Left lung (tissue), 4 donors: ENCODE measurements at regions not wholly inside any gene's neighbourhood (a gene's known extent, or its start where the extent isn't known, plus 50 kb on each side); places are given as distances from the start of the nearest gene placed in this dataset.
A peak's percentile ranks its signal among the peaks of the same experiment; 100 is the strongest.

Source experiments
- ATAC-seq: fragments of 200-7000 bp; cut with Tn5 transposase; one replicate; pipeline ENCODE4 v1.9.1; 2020; ENCODE audit warnings: moderate library complexity
- DNase-seq, 4 donors: peaks; one replicate each; pipeline ENCODE4 v3.0.0-alpha.2; 2013 to 2020
- H3K27ac ChIP-seq, 2 donors: fragments of 200-600 bp; sonication (generic) in 1 of 2; one replicate each; pipeline versions ENCODE4 v1.5.0 to v1.8.0; 2020 to 2021
- H3K27me3 ChIP-seq, 2 donors: fragments of 200-600 bp; sonication (generic) in 1 of 2; one replicate each; pipeline versions ENCODE4 v1.5.0 to v1.8.0; 2020 to 2021
- H3K36me3 ChIP-seq, 2 donors: fragments of 200-600 bp; sonication (generic) in 1 of 2; one replicate each; pipeline versions ENCODE4 v1.5.0 to v1.8.0; 2020 to 2021
- H3K4me1 ChIP-seq, 2 donors: fragments of 200-600 bp; one replicate each; pipeline ENCODE4 v1.8.0; 2021
- H3K4me3 ChIP-seq, 2 donors: fragments of 200-600 bp; sonication (generic) in 1 of 2; one replicate each; pipeline versions ENCODE4 v1.5.0 to v1.8.0; 2020 to 2021; ENCODE audit warnings: mild to moderate bottlenecking in 1 of 2
- H3K9me3 ChIP-seq, 2 donors: fragments of 200-600 bp; sonication (generic) in 1 of 2; one replicate each; pipeline versions ENCODE4 v1.5.0 to v1.8.0; 2020 to 2021
- intact Hi-C, 2 donors: fragments of 100-400 bp; cut with DNase I; formaldehyde crosslinking; loops; one replicate each; pipeline versions ENCODE4 v1.11.2 to v1.14.2; 2022
- TF ChIP-seq, protein P1 (sequence below), 2 donors: fragments of 200-600 bp; sonication (generic) in 1 of 2; IDR thresholded peaks; one replicate each; pipeline versions ENCODE4 v1.5.0 to v1.8.0; 2021; ENCODE audit warnings: antibody characterized with exemption in 2 of 2
- donor health status: DM: no; HTN: yes; CAD: no.
- donor health status: DM: no; HTN: no; CAD: no.

DNA sequence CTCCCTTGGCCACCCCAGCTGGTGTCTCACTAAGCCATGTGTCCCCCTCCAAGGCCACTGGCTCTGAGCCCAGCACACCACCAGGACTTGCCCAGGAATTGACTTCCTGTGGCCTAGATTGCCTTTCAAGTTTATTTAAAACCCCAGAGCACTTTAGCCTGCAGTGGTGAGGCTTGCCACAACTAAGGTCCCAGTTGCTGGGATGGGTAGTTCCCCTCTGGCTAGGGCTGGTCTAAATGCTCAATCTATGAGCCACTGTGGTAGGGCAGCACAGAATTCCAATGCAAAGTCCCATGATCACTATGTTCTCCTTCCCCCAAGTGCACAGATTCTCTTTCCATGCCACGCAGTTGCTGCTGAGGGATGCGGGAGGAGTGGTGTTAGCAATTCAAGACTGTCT, 61.1 kb upstream of the HCCS start:
- Histone ChIP-seq H3K4me1 (no peaks in the 10 kb centered on the region), H3K36me3 (no peaks in the 10 kb centered on the region), H3K9me3 (no peaks in the 10 kb centered on the region), H3K27me3 (no peaks in the 10 kb centered on the region), H3K4me3 (no peak overlapping the region), H3K27ac (no peak overlapping the region)
- TF ChIP-seq, protein P1, sequence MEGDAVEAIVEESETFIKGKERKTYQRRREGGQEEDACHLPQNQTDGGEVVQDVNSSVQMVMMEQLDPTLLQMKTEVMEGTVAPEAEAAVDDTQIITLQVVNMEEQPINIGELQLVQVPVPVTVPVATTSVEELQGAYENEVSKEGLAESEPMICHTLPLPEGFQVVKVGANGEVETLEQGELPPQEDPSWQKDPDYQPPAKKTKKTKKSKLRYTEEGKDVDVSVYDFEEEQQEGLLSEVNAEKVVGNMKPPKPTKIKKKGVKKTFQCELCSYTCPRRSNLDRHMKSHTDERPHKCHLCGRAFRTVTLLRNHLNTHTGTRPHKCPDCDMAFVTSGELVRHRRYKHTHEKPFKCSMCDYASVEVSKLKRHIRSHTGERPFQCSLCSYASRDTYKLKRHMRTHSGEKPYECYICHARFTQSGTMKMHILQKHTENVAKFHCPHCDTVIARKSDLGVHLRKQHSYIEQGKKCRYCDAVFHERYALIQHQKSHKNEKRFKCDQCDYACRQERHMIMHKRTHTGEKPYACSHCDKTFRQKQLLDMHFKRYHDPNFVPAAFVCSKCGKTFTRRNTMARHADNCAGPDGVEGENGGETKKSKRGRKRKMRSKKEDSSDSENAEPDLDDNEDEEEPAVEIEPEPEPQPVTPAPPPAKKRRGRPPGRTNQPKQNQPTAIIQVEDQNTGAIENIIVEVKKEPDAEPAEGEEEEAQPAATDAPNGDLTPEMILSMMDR (IDR thresholded peaks at IDR 0.05): no peak
- DNase-seq (no peak), ATAC-seq (no peak)
- intact Hi-C loops: no loop called here

DNA sequence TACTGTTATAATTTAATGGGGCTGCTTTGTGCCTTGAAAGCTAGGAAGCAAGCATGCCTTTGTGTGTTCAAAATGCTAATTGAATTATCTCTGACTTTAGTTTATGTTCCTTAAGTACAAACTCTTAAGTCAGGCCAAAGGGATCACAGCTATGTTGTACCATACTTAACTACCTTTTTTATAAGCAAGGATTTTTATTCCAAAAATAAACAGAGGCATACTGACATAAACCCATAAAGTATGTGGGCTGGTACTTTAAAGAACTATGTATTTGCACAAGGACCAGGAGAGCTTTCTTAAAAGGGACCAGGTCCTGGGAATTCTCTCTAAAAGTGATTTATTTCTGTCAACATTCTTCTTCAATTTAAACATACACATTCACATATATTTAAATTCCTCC, 57.8 kb upstream of the HCCS start:
- no peaks in the 10 kb centered on the region for H3K27me3 ChIP-seq
- no peaks in the 10 kb centered on the region for H3K9me3 ChIP-seq
- TF ChIP-seq, protein P1 (IDR thresholded peaks at IDR 0.05): no peak
- H3K27ac ChIP-seq: no peak overlapping the region
- no peaks in the 10 kb centered on the region for H3K4me1 ChIP-seq
- intact Hi-C loops: no loop called here
- DNase-seq (no peak), ATAC-seq (peak; percentile 64)
- no peak overlapping the region for H3K4me3 ChIP-seq
- H3K36me3 ChIP-seq: no peaks in the 10 kb centered on the region

DNA sequence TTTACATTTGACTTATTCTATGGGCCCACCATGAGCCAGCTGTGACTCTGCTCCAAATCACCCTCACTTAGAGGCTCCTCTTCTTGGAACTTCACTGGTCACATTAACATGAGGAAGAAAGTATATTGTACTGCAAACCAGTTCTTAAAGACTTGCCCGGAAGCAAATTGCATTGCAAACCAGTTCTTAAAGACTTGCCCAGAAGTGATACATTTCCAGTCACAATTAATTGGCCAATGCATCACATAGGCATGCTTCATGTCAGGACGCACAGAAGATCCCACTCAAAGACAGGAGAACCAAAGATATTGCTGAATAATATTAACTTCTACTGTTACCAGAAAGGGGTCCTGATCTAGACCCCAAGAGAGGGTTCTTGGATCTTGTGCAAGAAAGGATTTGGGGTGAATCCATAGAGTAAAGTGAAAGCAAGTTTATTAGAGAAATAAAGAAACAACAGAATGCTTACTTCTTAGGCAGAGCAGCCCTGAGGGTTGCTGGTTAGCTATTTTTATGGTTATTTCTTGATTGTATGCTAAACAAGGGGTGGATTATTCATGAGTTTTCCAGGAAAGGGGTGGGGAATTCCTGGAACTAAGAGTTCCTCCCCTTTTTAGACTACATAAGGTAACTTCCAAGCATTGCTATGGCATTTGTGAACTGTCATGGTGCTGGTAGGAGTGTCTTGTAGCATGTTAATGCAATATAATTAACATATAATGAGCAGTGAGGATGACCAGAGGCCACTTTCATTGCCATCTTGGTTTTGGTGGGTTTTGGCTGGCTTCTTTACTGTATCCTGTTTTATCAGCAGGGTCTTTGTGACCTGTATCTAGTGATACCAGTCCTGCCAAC, 54.6 kb upstream of the HCCS start:
- intact Hi-C loops: no loop called here
- ATAC-seq: no peak

DNA sequence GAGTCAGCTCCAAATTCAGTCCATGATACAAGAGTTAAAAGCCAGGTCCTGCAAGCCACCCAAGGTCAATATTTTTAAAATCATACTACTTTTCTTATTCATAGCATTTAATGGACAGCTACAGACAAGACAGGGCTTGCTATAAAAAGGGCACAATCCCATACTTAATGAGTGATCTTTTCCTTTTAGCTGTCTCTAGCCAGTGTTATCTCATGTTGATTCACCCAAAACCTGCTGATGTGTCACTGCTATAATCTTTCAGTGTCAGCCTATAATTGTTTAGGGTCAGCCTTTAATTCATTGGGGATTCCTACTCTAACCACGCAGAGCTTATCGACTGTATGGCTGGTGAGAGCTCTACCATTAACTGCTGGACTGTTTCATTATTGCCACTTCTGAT, 51.2 kb upstream of the HCCS start:
- H3K9me3 ChIP-seq: no peaks in the 10 kb centered on the region
- DNase-seq (no peak), ATAC-seq (no peak)
- TF ChIP-seq, protein P1 (IDR thresholded peaks at IDR 0.05): no peak
- intact Hi-C loops: no loop called here
- no peaks in the 10 kb centered on the region for H3K27me3 ChIP-seq
- H3K4me1 ChIP-seq: no peaks in the 10 kb centered on the region
- no peak overlapping the region for H3K27ac ChIP-seq
- no peaks in the 10 kb centered on the region for H3K36me3 ChIP-seq
- H3K4me3 ChIP-seq: no peak overlapping the region

More for the DNA sequence above, 54.6 kb upstream of the HCCS start:
- DNase-seq: no peak
- no peak overlapping the region for H3K27ac ChIP-seq
- no peak overlapping the region for H3K4me3 ChIP-seq
- TF ChIP-seq, protein P1 (IDR thresholded peaks at IDR 0.05): no peak
- no peaks in the 10 kb centered on the region for H3K36me3 ChIP-seq
- H3K27me3 ChIP-seq: no peaks in the 10 kb centered on the region
- no peaks in the 10 kb centered on the region for H3K9me3 ChIP-seq
- H3K4me1 ChIP-seq: no peaks in the 10 kb centered on the region
